ENCODE measurements at regions not wholly inside any gene's neighbourhood (a gene's known extent, or its start where the extent isn't known, plus 50 kb on each side); places are given as distances from the start of the nearest gene placed in this dataset.

DNA sequence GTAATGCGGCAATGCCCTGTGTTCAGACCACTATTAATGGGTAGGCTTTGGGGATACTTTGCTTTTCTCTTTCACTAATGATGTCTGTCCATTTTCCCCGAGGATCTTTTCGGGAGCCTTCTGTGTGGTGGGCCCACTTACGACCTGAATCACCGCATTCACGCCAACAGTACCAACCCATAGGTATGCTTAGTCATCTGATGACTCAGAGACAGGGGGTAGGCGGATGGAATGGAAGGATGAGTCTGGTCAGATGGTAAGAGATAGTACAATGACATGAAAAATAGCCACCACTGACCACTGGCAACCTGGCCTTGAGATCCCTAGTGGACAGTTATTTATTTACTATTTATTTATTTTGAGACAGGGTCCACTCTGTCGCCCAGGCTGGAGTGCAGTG lies 76.0 kb upstream of the DHRSX start:
- no peaks in the 10 kb centered on the region for H3K9me3 ChIP-seq
- DNase-seq (ENCODE audit: low spot score in 2 of 2) = no peak
- 96% methylated on average over 7 of the region's 8 CpGs for WGBS
- no peak for TF ChIP-seq POLR2AphosphoS5 (IDR thresholded peaks at IDR 0.05)
- TF ChIP-seq, protein P1, sequence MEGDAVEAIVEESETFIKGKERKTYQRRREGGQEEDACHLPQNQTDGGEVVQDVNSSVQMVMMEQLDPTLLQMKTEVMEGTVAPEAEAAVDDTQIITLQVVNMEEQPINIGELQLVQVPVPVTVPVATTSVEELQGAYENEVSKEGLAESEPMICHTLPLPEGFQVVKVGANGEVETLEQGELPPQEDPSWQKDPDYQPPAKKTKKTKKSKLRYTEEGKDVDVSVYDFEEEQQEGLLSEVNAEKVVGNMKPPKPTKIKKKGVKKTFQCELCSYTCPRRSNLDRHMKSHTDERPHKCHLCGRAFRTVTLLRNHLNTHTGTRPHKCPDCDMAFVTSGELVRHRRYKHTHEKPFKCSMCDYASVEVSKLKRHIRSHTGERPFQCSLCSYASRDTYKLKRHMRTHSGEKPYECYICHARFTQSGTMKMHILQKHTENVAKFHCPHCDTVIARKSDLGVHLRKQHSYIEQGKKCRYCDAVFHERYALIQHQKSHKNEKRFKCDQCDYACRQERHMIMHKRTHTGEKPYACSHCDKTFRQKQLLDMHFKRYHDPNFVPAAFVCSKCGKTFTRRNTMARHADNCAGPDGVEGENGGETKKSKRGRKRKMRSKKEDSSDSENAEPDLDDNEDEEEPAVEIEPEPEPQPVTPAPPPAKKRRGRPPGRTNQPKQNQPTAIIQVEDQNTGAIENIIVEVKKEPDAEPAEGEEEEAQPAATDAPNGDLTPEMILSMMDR (IDR thresholded peaks at IDR 0.05) = no peak
- no peak for TF ChIP-seq EP300 (IDR thresholded peaks at IDR 0.05)
- H3K4me1 ChIP-seq = no peaks in the 10 kb centered on the region
- H3K27me3 ChIP-seq = peaks cover 3% of the 10 kb centered on the region
- no peak overlapping the region for H3K4me3 ChIP-seq
- no peak overlapping the region for H3K27ac ChIP-seq
- H3K36me3 ChIP-seq = no peaks in the 10 kb centered on the region

DNA sequence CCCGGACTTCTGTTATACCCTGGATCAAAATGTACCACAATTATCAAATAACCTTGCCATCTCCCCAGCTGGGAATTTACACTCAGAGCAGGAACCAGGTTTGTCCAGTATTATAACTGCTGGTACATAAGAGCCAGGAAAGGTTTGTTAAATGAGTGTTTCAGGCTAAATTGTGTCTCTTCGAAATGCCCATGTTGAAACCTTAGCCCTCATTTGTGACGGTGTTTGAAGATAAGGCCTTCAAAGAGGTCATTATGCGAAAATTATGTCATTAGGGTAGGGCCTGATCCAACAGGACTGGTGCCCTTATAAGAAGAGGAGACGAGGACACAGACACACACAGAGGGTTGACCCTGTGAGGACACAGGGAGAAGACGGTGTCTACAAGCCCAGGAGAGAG lies 73.5 kb upstream of the DHRSX start:
- H3K36me3 ChIP-seq = no peaks in the 10 kb centered on the region
- DNase-seq (ENCODE audit: low spot score in 2 of 2) = no peak
- H3K4me3 ChIP-seq = no peak overlapping the region
- TF ChIP-seq EP300 (IDR thresholded peaks at IDR 0.05) = no peak
- TF ChIP-seq POLR2A (IDR thresholded peaks at IDR 0.05) = no peak
- TF ChIP-seq POLR2AphosphoS5 (IDR thresholded peaks at IDR 0.05) = no peak
- TF ChIP-seq, protein P1 (IDR thresholded peaks at IDR 0.05) = no peak
- H3K27ac ChIP-seq = no peak overlapping the region
- no peaks in the 10 kb centered on the region for H3K27me3 ChIP-seq
- H3K4me1 ChIP-seq = no peaks in the 10 kb centered on the region
- H3K9me3 ChIP-seq = no peaks in the 10 kb centered on the region
- WGBS = 91% methylated on average over 6 of the region's 6 CpGs

DNA sequence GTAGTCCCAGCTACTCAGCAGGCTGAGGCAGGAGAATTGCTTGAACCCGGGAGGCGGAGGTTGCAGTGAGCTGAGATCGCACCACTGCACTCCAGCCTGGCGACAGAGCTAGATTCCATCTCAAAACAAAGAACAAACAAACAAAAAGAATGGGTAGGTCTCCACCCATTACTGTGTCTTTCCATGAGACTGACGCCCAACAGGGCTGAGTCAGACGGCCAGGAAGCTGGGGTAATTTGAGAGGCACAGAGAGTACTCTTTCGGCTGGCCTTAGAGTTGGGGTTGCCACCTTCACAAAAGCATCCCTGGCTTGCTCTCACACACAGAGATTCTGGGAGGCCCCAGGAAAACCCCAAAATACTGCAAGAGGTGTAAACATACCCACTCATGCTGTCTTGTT lies 72.0 kb upstream of the DHRSX start:
- Histone ChIP-seq H3K27me3 (no peaks in the 10 kb centered on the region), H3K4me1 (no peaks in the 10 kb centered on the region), H3K27ac (peak overlapping the region; percentile 29), H3K4me3 (no peak overlapping the region), H3K9me3 (no peaks in the 10 kb centered on the region), H3K36me3 (no peaks in the 10 kb centered on the region)
- DNase-seq (ENCODE audit: low spot score in 2 of 2) = no peak
- TF ChIP-seq POLR2AphosphoS5 (IDR thresholded peaks at IDR 0.05) = peak in 1 of 3 donors; percentile 8
- no peak for TF ChIP-seq POLR2A (IDR thresholded peaks at IDR 0.05)
- no peak for TF ChIP-seq EP300 (IDR thresholded peaks at IDR 0.05)
- 62% methylated on average over 7 of the region's 7 CpGs for WGBS

DNA sequence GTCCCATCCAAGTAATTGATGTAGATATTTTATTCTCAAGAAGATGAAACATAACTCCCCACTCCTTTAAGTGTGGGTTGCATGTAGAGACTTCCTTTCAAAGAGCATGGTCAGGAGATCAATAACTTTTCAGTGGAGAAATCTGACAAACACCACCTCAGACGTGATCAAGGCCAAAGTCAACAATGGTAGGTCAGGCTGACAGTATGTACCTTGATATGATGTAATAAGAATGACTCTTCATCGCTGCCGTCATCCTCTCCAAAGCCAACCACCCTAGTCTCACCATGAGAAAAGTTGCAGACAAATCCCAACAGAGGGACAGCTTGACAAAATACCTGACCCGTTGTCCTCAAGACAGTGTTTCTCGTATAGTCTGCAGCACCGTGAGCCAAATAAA lies 67.3 kb upstream of the DHRSX start:
- Histone ChIP-seq H3K27ac (no peak overlapping the region), H3K27me3 (no peaks in the 10 kb centered on the region), H3K4me1 (no peaks in the 10 kb centered on the region), H3K4me3 (no peak overlapping the region), H3K36me3 (peaks cover 9% of the 10 kb centered on the region), H3K9me3 (no peaks in the 10 kb centered on the region)
- 93% methylated on average over 6 of the region's 6 CpGs for WGBS
- DNase-seq (ENCODE audit: low spot score in 2 of 2) = no peak
- TF ChIP-seq POLR2AphosphoS5 (IDR thresholded peaks at IDR 0.05) = no peak
- TF ChIP-seq, protein P1 (IDR thresholded peaks at IDR 0.05) = no peak
- no peak for TF ChIP-seq POLR2A (IDR thresholded peaks at IDR 0.05)
- no peak for TF ChIP-seq EP300 (IDR thresholded peaks at IDR 0.05)

DNA sequence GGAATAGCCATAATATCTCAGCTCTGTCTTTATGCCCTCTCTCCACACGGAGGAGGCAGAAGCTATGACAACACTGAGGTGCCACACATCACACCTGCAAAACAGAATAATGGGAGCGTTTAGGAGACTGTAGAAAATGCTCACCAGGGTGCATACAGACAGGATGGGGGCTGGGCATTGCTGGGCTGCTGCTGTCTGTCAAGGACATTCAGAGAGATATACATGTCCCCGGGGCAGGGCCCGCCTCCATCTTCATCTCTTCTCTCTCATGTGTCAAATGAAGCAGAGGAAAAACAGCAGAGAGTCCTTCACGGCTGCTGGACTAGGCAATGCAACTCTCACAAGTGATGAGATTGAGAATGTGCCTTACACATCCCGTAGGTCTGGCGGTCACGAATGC lies 65.3 kb upstream of the DHRSX start:
- WGBS = 73% methylated on average over 8 of the region's 8 CpGs
- Histone ChIP-seq H3K4me1 (no peaks in the 10 kb centered on the region), H3K27me3 (no peaks in the 10 kb centered on the region), H3K27ac (no peak overlapping the region), H3K36me3 (peaks cover 9% of the 10 kb centered on the region), H3K4me3 (no peak overlapping the region), H3K9me3 (no peaks in the 10 kb centered on the region)
- DNase-seq (ENCODE audit: low spot score in 2 of 2) = no peak
- TF ChIP-seq, protein P1 (IDR thresholded peaks at IDR 0.05) = no peak
- no peak for TF ChIP-seq POLR2A (IDR thresholded peaks at IDR 0.05)

DNA sequence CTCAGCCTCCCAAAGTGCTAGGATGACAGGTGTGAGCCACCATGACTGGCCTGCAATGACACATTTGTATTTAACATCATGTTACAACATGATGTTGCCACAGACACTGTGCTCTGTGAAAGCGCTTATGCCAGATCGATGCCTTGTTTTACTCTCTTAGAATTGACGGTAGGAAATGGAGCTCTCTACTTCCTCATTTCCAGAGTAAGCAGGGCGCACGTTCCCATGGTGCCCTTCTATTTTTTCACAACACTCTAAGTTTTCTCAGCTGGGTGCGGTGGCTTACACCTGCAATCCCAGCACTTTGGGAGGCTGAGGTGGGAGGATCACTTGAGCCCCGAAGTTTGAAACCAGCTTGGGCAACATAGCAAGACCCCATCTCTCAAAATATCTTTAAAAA lies 60.7 kb upstream of the DHRSX start:
- 94% methylated on average over 7 of the region's 7 CpGs for WGBS
- no peaks in the 10 kb centered on the region for H3K4me1 ChIP-seq
- H3K9me3 ChIP-seq = no peaks in the 10 kb centered on the region
- H3K4me3 ChIP-seq = no peak overlapping the region
- no peak for DNase-seq (ENCODE audit: low spot score in 2 of 2)
- H3K36me3 ChIP-seq = peaks cover 5% of the 10 kb centered on the region
- no peak overlapping the region for H3K27ac ChIP-seq
- TF ChIP-seq EP300 (IDR thresholded peaks at IDR 0.05) (no peak), POLR2AphosphoS5 (IDR thresholded peaks at IDR 0.05) (no peak), POLR2A (IDR thresholded peaks at IDR 0.05) (no peak)
- TF ChIP-seq, protein P1 (IDR thresholded peaks at IDR 0.05) = no peak
- no peaks in the 10 kb centered on the region for H3K27me3 ChIP-seq

All from suprapubic skin (tissue), 4 donors.